Upper lobe of left lung (tissue), 4 donors: ENCODE measurements at regions not wholly inside any gene's neighbourhood (a gene's known extent, or its start where the extent isn't known, plus 50 kb on each side); places are given as distances from the start of the nearest gene placed in this dataset.

Experiments used
- EP300 ChIP-seq, 4 donors: sonication (generic); formaldehyde crosslinking; IDR thresholded peaks; one replicate each; pipeline ENCODE4 v1.5.1; 2017; ENCODE audit warnings: antibody characterized with exemption in 4 of 4, control low read depth in 2 of 4
- POLR2A ChIP-seq, 4 donors: fragments of 450-650 bp; IDR thresholded peaks; one replicate each; pipeline ENCODE4 v1.5.1; 2016 to 2017; ENCODE audit warnings: antibody characterized with exemption in 4 of 4, mild to moderate bottlenecking in 2 of 4
- POLR2AphosphoS5 ChIP-seq, 2 donors: sonication (generic); formaldehyde crosslinking; IDR thresholded peaks; one replicate each; pipeline ENCODE4 v1.5.1; 2017; ENCODE audit warnings: antibody characterized with exemption in 2 of 2

DNA sequence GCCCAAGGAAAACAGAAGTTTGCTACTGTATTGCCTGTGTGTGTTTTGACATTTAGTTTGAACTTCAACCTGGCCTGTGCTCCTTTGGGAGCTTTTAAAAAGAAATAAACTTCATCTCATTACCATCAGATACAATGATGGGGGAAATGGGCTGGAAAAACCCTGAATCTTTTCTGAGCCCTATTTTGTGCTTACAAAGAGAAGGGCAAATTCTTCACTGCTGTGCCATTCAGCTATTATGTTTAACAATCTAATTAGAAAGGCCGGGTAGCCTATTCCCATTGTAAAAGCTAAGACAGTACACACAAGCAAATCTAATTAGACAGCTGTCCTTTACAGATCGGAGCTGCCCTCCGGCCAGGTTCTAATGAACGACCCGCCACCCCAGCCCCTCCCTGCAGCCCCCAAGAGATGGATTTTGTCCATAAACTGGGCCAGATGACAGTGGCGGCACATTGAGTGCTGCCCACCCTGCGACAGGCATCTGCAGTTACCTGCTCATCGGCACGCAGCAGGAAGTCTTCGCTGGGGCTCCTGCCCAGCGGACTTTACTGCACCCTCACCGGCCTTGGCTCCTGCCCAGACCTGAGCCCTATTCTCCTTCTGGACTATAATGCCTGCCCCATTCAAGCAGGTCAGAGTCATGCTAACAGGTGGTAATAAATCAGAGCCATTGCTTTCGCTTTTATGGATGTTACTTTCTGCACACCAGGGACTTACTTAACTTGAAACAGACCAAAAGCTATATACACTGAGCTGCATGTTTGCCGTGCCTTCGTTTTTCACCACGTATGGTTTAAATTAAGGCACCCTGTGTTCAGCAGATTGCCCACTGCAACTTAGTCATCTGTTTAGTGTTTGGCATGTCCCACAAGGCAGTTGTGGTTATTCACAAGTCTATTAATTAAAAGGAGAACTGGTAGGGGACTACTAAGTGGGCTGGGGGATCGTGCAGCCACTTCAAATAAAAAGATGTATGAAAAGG lies 549.6 kb downstream of the FGF9 start:
- TF ChIP-seq POLR2A (IDR thresholded peaks at IDR 0.05) (no peak), EP300 (IDR thresholded peaks at IDR 0.05) (no peak), POLR2AphosphoS5 (IDR thresholded peaks at IDR 0.05) (no peak)
